Mesendoderm (in vitro differentiated cells): ENCODE measurements at regions not wholly inside any gene's neighbourhood (a gene's known extent, or its start where the extent isn't known, plus 50 kb on each side); places are given as distances from the start of the nearest gene placed in this dataset.

ENCODE experiments used
- DNase-seq: peaks from one replicate; pipeline ENCODE4 v3.0.0; 2013
- H2AK5ac ChIP-seq: 2 replicates; pipeline ENCODE4 v1.6.1; 2013; ENCODE audit warnings: low read length, inconsistent platforms
- H2BK120ac ChIP-seq: 2 replicates; pipeline ENCODE4 v1.6.1; 2013; ENCODE audit warnings: low read depth, mild to moderate bottlenecking, low read length, moderate library complexity, mixed read lengths
- H2BK15ac ChIP-seq: replicated peaks from 2 replicates; pipeline ENCODE4 v1.6.1; 2013; ENCODE audit warnings: low read depth, mild to moderate bottlenecking, moderate library complexity
- H2BK5ac ChIP-seq: 2 replicates; pipeline ENCODE4 v1.6.1; 2013; ENCODE audit warnings: low read length, inconsistent platforms
- H3K18ac ChIP-seq: 2 replicates; pipeline ENCODE4 v1.6.1; 2013; ENCODE audit warnings: mild to moderate bottlenecking, low read length, mixed read lengths
- H3K23ac ChIP-seq: one replicate; pipeline ENCODE4 v1.6.1; 2013; ENCODE audit warnings: low read length
- H3K27ac ChIP-seq: 2 replicates; pipeline ENCODE4 v1.5.1; 2013; ENCODE audit warnings: low read depth, mild to moderate bottlenecking, inconsistent platforms, low read length, moderate library complexity
- H3K27me3 ChIP-seq: 2 replicates; pipeline ENCODE4 v1.6.1; 2013; ENCODE audit warnings: low read length, control low read depth, mild to moderate bottlenecking, inconsistent platforms; ENCODE audit not compliant: insufficient read depth, poor library complexity
- H3K36me3 ChIP-seq: 2 replicates; pipeline ENCODE4 v1.6.1; 2013; ENCODE audit warnings: low read length, inconsistent platforms; ENCODE audit not compliant: control insufficient read depth, insufficient read depth
- H3K4ac ChIP-seq: one replicate; pipeline ENCODE4 v1.6.1; 2013; ENCODE audit warnings: low read depth, mild to moderate bottlenecking, low read length, moderate library complexity
- H3K4me1 ChIP-seq: 2 replicates; pipeline ENCODE4 v1.6.1; 2013; ENCODE audit warnings: low read depth, low read length, inconsistent platforms; ENCODE audit not compliant: control insufficient read depth
- H3K4me2 ChIP-seq: 2 replicates; pipeline ENCODE4 v1.6.1; 2013; ENCODE audit warnings: low read length
- H3K4me3 ChIP-seq: 2 replicates; pipeline ENCODE4 v1.5.1; 2013; ENCODE audit warnings: mild to moderate bottlenecking, low read length
- H3K56ac ChIP-seq: one replicate; pipeline ENCODE4 v1.6.1; 2013; ENCODE audit warnings: low read length
- H3K79me1 ChIP-seq: 2 replicates; pipeline ENCODE4 v1.6.1; 2013; ENCODE audit warnings: low read length, inconsistent platforms
- H3K79me2 ChIP-seq: 2 replicates; pipeline ENCODE4 v1.6.1; 2013; ENCODE audit warnings: mild to moderate bottlenecking, low read length; ENCODE audit not compliant: control insufficient read depth, insufficient read depth
- H3K9ac ChIP-seq: 2 replicates; pipeline ENCODE4 v1.6.1; 2013; ENCODE audit warnings: low read length, inconsistent platforms
- H4K5ac ChIP-seq: one replicate; pipeline ENCODE4 v1.6.1; 2013; ENCODE audit warnings: low read length
- H4K8ac ChIP-seq: one replicate; pipeline ENCODE4 v1.6.1; 2013; ENCODE audit warnings: low read depth, mild to moderate bottlenecking, control low read depth, low read length, moderate library complexity
- WGBS: extraction: QIAGEN DNeasy Blood & Tissue Kit; methylation state at CpG from one replicate; pipeline ENCODE4 v1.1.7; 2013; ENCODE audit warnings: low lambda C conversion rate, missing lambda C conversion rate; ENCODE audit not compliant: insufficient coverage; ENCODE audit errors: extremely low coverage; 5-methylcytosine and 5-hydroxymethylcytosine counted together

DNA sequence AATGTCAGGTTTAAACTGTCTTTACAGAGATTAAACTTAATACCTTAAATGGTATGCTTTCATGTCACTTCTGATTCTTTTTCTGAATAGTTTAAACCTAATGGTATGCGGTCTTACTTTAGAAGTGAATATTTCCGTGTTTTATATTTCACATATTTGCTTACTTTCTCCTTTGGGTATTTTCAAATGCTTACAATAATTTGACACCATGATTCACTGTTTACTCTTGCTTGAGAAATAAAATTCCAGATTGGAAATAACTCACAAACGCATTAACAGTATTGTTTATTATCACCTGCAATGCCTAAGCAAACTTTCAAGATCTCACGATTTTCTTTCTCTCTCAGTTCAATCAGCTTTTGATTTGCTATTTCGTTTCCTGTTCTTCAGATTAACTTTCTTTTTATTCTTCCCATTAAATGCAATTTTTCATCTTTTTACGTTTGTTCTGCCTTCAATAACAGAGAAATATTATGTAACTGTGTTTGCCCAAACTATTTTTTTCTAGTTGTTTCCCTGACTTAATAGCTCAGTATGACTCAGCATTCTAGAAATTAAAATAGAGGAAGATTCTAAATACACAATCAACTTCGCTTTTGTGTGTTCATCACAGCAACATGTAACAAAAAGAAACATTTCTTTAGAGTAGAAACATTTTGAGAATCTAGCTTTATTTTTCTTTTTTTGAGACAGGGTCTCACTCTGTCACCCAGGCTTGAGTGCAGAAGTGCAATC, 955.5 kb upstream of the PRKX start:
- no peak for DNase-seq
- WGBS = no CpG with 5 or more reads among the region's 7 CpGs
- no peaks in the 10 kb centered on the region for H3K27me3 ChIP-seq

DNA sequence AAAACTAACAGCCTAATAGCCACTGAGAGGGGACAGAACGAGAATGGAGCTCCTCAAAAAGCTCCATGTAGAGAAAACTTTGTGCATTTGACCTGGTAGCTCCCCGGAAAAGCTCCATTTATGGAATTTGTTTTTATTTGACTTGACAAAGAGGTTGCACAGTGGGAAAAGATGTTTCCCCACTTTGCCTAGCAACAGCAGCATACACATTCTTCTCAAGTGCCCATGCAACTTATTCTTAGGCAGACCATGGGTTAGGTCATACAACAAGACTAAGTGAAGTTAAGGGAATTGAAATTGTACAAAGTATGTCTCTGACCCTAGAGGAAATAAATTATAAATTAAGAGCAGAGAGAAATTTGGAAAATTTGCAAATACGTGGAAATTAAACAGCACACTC, 949.6 kb upstream of the PRKX start:
- H3K4me1 ChIP-seq = no peaks in the 10 kb centered on the region
- no CpG with 5 or more reads among the region's 3 CpGs for WGBS

More for the DNA sequence above, 955.5 kb upstream of the PRKX start:
- Histone ChIP-seq H3K18ac (no peak overlapping the region), H4K5ac (no peak overlapping the region), H3K4me1 (no peaks in the 10 kb centered on the region), H3K4me3 (no peak overlapping the region), H2AK5ac (no peak overlapping the region), H3K9ac (no peak overlapping the region), H3K79me1 (no peaks in the 10 kb centered on the region), H3K56ac (no peak overlapping the region), H3K23ac (no peak overlapping the region), H2BK15ac (no peak overlapping the region), H3K27ac (no peak overlapping the region), H2BK5ac (no peak overlapping the region), H3K79me2 (no peaks in the 10 kb centered on the region), H3K4ac (no peak overlapping the region), H3K4me2 (no peak overlapping the region), H4K8ac (no peak overlapping the region), H2BK120ac (no peak overlapping the region), H3K36me3 (no peaks in the 10 kb centered on the region)

DNA sequence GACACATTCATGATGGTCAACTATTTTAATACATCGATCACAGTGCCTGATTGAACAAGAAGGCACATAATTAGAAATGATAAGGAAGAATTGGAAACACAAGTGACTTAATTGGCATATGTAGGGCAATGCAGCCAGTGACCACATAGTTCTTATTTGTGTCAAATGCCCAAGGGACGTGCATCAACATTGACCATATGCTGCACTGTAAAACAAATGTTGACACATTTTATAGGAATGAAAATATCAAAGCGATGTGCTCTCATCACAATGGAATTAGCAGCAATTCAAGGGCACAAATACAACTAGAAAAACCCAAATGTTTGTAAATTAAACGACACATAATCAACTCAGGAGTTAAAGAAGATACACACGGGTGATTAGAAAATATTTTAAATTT, 948.3 kb upstream of the PRKX start:
- H3K79me2 ChIP-seq = no peaks in the 10 kb centered on the region
- no peak overlapping the region for H3K23ac ChIP-seq
- no peak for DNase-seq
- no peak overlapping the region for H3K4ac ChIP-seq
- H4K8ac ChIP-seq = no peak overlapping the region
- H2AK5ac ChIP-seq = no peak overlapping the region
- no CpG with 5 or more reads among the region's 5 CpGs for WGBS
- no peak overlapping the region for H3K18ac ChIP-seq
- H3K36me3 ChIP-seq = no peaks in the 10 kb centered on the region
- no peak overlapping the region for H4K5ac ChIP-seq
- H3K4me1 ChIP-seq = no peaks in the 10 kb centered on the region
- no peak overlapping the region for H3K9ac ChIP-seq
- H3K4me2 ChIP-seq = no peak overlapping the region
- H2BK120ac ChIP-seq = no peak overlapping the region
- no peaks in the 10 kb centered on the region for H3K79me1 ChIP-seq
- H3K27ac ChIP-seq = no peak overlapping the region
- H3K27me3 ChIP-seq = no peaks in the 10 kb centered on the region
- H3K56ac ChIP-seq = no peak overlapping the region
- no peak overlapping the region for H2BK15ac ChIP-seq
- no peak overlapping the region for H2BK5ac ChIP-seq
- no peak overlapping the region for H3K4me3 ChIP-seq

More for the DNA sequence above, 949.6 kb upstream of the PRKX start:
- no peaks in the 10 kb centered on the region for H3K36me3 ChIP-seq
- no peak overlapping the region for H2AK5ac ChIP-seq
- H4K8ac ChIP-seq = no peak overlapping the region
- no peaks in the 10 kb centered on the region for H3K79me1 ChIP-seq
- H4K5ac ChIP-seq = no peak overlapping the region
- no peak overlapping the region for H3K4me3 ChIP-seq
- no peak overlapping the region for H3K18ac ChIP-seq
- no peak for DNase-seq
- H3K27me3 ChIP-seq = no peaks in the 10 kb centered on the region
- no peak overlapping the region for H3K4ac ChIP-seq
- no peak overlapping the region for H3K9ac ChIP-seq
- H3K4me2 ChIP-seq = no peak overlapping the region
- no peak overlapping the region for H3K27ac ChIP-seq
- H3K23ac ChIP-seq = no peak overlapping the region
- no peak overlapping the region for H2BK120ac ChIP-seq
- no peak overlapping the region for H2BK5ac ChIP-seq
- no peaks in the 10 kb centered on the region for H3K79me2 ChIP-seq
- H2BK15ac ChIP-seq = no peak overlapping the region
- H3K56ac ChIP-seq = no peak overlapping the region

DNA sequence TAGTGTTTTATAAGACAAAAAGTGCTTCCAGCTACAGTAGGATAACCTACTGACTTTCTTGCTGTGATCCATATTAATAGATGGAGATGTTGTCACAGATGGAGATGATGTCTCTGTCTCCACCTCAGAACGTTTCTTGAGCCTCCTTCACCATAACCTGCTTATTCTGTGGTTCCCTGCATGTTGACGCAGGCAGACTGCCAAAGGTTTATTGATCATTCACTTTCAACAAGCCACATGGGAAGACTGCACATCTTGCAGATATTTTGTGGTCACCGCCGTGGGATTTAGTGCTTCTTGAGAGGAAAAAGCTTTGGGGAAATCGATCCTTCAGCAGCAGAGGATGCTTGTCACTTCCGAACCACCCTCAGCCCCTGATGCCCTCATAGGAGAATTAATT, 943.0 kb upstream of the PRKX start:
- DNase-seq = no peak
- H3K4ac ChIP-seq = no peak overlapping the region
- H3K27ac ChIP-seq = no peak overlapping the region
- no CpG with 5 or more reads among the region's 6 CpGs for WGBS
- H3K27me3 ChIP-seq = no peaks in the 10 kb centered on the region
- H3K4me3 ChIP-seq = no peak overlapping the region
- no peak overlapping the region for H3K9ac ChIP-seq
- H2AK5ac ChIP-seq = no peak overlapping the region
- H3K79me2 ChIP-seq = no peaks in the 10 kb centered on the region
- no peak overlapping the region for H3K23ac ChIP-seq
- H3K18ac ChIP-seq = no peak overlapping the region
- H3K56ac ChIP-seq = no peak overlapping the region
- H2BK5ac ChIP-seq = no peak overlapping the region
- no peaks in the 10 kb centered on the region for H3K36me3 ChIP-seq
- no peaks in the 10 kb centered on the region for H3K4me1 ChIP-seq
- no peak overlapping the region for H4K8ac ChIP-seq
- no peak overlapping the region for H3K4me2 ChIP-seq
- no peaks in the 10 kb centered on the region for H3K79me1 ChIP-seq
- no peak overlapping the region for H2BK15ac ChIP-seq
- H2BK120ac ChIP-seq = no peak overlapping the region
- no peak overlapping the region for H4K5ac ChIP-seq

DNA sequence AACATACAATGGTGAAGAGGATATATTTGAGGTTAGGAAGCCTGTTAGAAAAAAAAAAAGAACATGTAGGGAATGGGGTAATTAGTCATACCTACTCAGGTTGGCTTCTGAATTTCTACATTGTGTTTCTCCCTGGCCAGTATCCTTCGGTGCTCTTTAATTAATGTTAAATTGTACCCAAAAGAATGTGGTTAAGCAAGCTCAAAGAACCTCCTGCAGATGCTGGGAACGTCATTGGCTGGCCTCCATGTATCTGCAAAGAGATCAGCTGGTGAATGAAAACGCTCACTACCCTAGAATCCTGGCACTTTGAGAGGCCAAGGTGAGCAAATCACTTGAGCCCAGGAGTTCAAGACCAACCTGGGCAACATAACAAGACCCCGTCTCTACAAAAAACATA, 942.3 kb upstream of the PRKX start:
- no peak overlapping the region for H3K27ac ChIP-seq
- no peak overlapping the region for H2BK5ac ChIP-seq
- no peaks in the 10 kb centered on the region for H3K36me3 ChIP-seq
- H3K4me1 ChIP-seq = no peaks in the 10 kb centered on the region
- no peaks in the 10 kb centered on the region for H3K79me1 ChIP-seq
- DNase-seq = peak; percentile 10
- no peak overlapping the region for H3K4me2 ChIP-seq
- no peaks in the 10 kb centered on the region for H3K27me3 ChIP-seq
- H3K23ac ChIP-seq = no peak overlapping the region
- no peak overlapping the region for H2BK15ac ChIP-seq
- H3K4me3 ChIP-seq = no peak overlapping the region
- no peaks in the 10 kb centered on the region for H3K79me2 ChIP-seq
- H3K56ac ChIP-seq = no peak overlapping the region
- no CpG with 5 or more reads among the region's 4 CpGs for WGBS
- H2AK5ac ChIP-seq = no peak overlapping the region
- H3K9ac ChIP-seq = no peak overlapping the region
- no peak overlapping the region for H2BK120ac ChIP-seq
- no peak overlapping the region for H4K8ac ChIP-seq
- H4K5ac ChIP-seq = no peak overlapping the region
- no peak overlapping the region for H3K4ac ChIP-seq
- H3K18ac ChIP-seq = no peak overlapping the region

DNA sequence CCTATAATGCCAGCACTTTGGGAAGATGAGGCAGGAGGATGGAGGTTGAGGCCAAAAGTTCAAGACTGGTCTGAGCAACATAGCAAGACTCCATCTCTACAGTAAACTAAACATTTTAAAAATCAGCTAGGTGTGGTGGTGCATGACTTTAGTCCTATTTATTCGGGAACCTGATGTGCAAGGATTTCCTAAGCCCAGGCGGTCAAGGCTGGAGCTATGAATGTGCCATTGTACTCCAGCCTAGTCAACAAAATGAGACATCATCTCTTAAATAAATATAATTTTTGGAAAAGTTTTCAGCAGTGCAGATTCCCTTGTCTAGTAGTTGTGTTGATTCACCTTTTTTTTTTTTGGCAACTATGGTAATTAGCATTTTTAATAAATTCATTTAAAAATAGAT, 928.7 kb upstream of the PRKX start:
- H4K5ac ChIP-seq = no peak overlapping the region
- no peak overlapping the region for H3K9ac ChIP-seq
- no peaks in the 10 kb centered on the region for H3K79me1 ChIP-seq
- no peaks in the 10 kb centered on the region for H3K36me3 ChIP-seq
- H2BK15ac ChIP-seq = no peak overlapping the region
- no peak overlapping the region for H2BK5ac ChIP-seq
- H3K56ac ChIP-seq = no peak overlapping the region
- no peak overlapping the region for H4K8ac ChIP-seq
- H3K79me2 ChIP-seq = no peaks in the 10 kb centered on the region
- H3K27ac ChIP-seq = no peak overlapping the region
- no peak overlapping the region for H3K23ac ChIP-seq
- H3K4me2 ChIP-seq = no peak overlapping the region
- no peak overlapping the region for H2AK5ac ChIP-seq
- H3K27me3 ChIP-seq = no peaks in the 10 kb centered on the region
- no peak overlapping the region for H2BK120ac ChIP-seq
- no peaks in the 10 kb centered on the region for H3K4me1 ChIP-seq
- no peak overlapping the region for H3K4ac ChIP-seq
- no peak overlapping the region for H3K4me3 ChIP-seq
- DNase-seq = no peak
- no peak overlapping the region for H3K18ac ChIP-seq
- WGBS = no CpG with 5 or more reads among the region's 2 CpGs
